ENCODE measurements at regions not wholly inside any gene's neighbourhood (a gene's known extent, or its start where the extent isn't known, plus 50 kb on each side); places are given as distances from the start of the nearest gene placed in this dataset.

DNA sequence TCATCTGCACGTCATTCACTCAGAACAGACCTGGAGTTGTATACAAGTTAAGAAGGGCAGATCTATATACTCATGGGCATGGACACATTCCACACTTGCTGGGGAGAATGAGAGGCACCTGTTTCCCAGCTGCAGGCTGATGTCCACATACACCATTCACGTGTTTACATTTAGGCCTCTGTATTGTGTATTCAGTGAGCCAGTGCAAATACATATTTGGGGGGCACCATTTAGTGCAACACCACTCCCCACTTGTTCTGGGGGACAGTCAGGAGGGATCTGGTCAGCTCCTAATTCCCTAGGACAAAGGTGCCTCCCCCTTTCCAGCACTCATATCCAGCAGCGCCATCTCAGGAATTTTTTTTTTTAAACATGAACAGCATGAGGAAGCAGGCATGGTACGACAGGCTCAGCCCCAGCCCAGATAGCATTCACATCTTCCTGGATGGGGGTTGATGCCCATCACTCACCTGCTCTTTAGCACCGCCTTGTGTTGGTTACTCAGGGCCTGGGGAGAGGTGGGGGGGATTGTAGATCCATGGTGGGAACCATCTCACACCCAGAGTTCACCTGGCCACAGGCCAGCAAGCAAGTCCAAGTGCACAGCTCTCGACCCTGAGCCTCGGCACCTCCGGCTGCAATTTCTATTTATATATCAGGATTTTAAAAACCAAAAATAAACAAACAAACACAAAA, 56.9 kb upstream of the ZNF254 start:
- H3K9me2 ChIP-seq (ENCODE audit: insufficient read depth) = no peaks in the 10 kb centered on the region
- H3K4me1 ChIP-seq (ENCODE audit: insufficient read depth) = peaks cover 11% of the 10 kb centered on the region
- no peak overlapping the region for H3K4me3 ChIP-seq
- no peaks in the 10 kb centered on the region for H3F3A ChIP-seq (replicated peaks; ENCODE audit: low read depth)
- H2AFZ ChIP-seq = peak overlapping the region; percentile 38; the same call in 1 of the 2 replicates
- no peak overlapping the region for H3K4me2 ChIP-seq
- no peaks in the 10 kb centered on the region for H3K27me3 ChIP-seq (ENCODE audit: insufficient read depth)
- H3K4me3 Mint-ChIP-seq = no peak overlapping the region
- H3K4me1 Mint-ChIP-seq = peaks cover 2% of the 10 kb centered on the region; the same call in 1 of the 3 replicates
- peaks cover 14% of the 10 kb centered on the region for H3K27me3 Mint-ChIP-seq (ENCODE audit: insufficient read depth, low read depth, poor library complexity)
- H3K27ac Mint-ChIP-seq = no peak overlapping the region
- no peaks in the 10 kb centered on the region for H3K36me3 ChIP-seq (ENCODE audit: insufficient read depth)
- DNase-seq (ENCODE audit: low spot score) = peak; percentile 66
- H3K27ac ChIP-seq (ENCODE audit: low read depth) = no peak overlapping the region
- peaks cover 11% of the 10 kb centered on the region for H3K36me3 Mint-ChIP-seq (ENCODE audit: low read depth)
- peaks cover 5% of the 10 kb centered on the region for H4K20me1 ChIP-seq (replicated peaks; ENCODE audit: insufficient read depth)
- ATAC-seq = peak; percentile 4; the same call in 2 of the 3 replicates
- TF ChIP-seq CTCF (conservative IDR thresholded peaks at IDR 0.05; ENCODE audit: low read depth in 2 of 2) (peak; percentile 21 to 53; a peak in 3 of 4 replicates), NANOG (IDR thresholded peaks at IDR 0.05; ENCODE audit: borderline replicate concordance) (no peak), EZH2phosphoT487 (IDR thresholded peaks at IDR 0.05; ENCODE audit: unreplicated experiment) (no peak), ZNF331 (CRISPR knock-in tag; IDR thresholded peaks at IDR 0.05; ENCODE audit: low read depth) (no peak), EZH2 (IDR thresholded peaks at IDR 0.05; ENCODE audit: low read depth, unreplicated experiment) (no peak)
- peaks cover 21% of the 10 kb centered on the region for H3K9me3 Mint-ChIP-seq
- peaks cover 15% of the 10 kb centered on the region for H3K79me2 ChIP-seq (replicated peaks; ENCODE audit: insufficient read depth)

- peak overlapping the region; percentile 94 for H3K4me3 ChIP-seq
- no peak for DNase-seq (ENCODE audit: low spot score)
- H3K9me2 ChIP-seq (ENCODE audit: insufficient read depth) = no peaks in the 10 kb centered on the region
- Mint-ChIP-seq H3K36me3 (ENCODE audit: low read depth) (peaks cover 32% of the 10 kb centered on the region), H3K4me1 (peaks cover 13% of the 10 kb centered on the region), H3K27me3 (ENCODE audit: insufficient read depth, low read depth, poor library complexity) (peaks cover 14% of the 10 kb centered on the region), H3K4me3 (peak overlapping the region; percentile 100), H3K9me3 (peaks cover 7% of the 10 kb centered on the region; the same call in 2 of the 3 replicates), H3K27ac (no peak overlapping the region; the same call in none of the 2 replicates)
- peak overlapping the region; percentile 100 for H3K27ac ChIP-seq (ENCODE audit: low read depth)
- peaks cover 24% of the 10 kb centered on the region for H3K4me1 ChIP-seq (ENCODE audit: insufficient read depth)
- no peaks in the 10 kb centered on the region for H3K27me3 ChIP-seq (ENCODE audit: insufficient read depth)
- no peaks in the 10 kb centered on the region for H3F3A ChIP-seq (replicated peaks; ENCODE audit: low read depth)
- H3K36me3 ChIP-seq (ENCODE audit: insufficient read depth) = peaks cover 8% of the 10 kb centered on the region
- TF ChIP-seq ZNF331 (CRISPR knock-in tag; IDR thresholded peaks at IDR 0.05; ENCODE audit: low read depth) (no peak), POLR2AphosphoS5 (IDR thresholded peaks at IDR 0.05; ENCODE audit: low read depth) (no peak), STAT1 (IDR thresholded peaks at IDR 0.05; ENCODE audit: unreplicated experiment) (no peak), EZH2 (IDR thresholded peaks at IDR 0.05; ENCODE audit: low read depth, unreplicated experiment) (no peak)
- peaks cover 41% of the 10 kb centered on the region for H3K79me2 ChIP-seq (replicated peaks; ENCODE audit: insufficient read depth)
- peak overlapping the region; percentile 78 for H3K4me2 ChIP-seq
- peak overlapping the region; percentile 98 for H2AFZ ChIP-seq
- H4K20me1 ChIP-seq (replicated peaks; ENCODE audit: insufficient read depth) = peaks cover 26% of the 10 kb centered on the region
- no peak for ATAC-seq
These were observed 54.3 kb upstream of the ZNF254 start for GRCh38 chr19:24032651-24033050.
